ENCODE measurements at regions not wholly inside any gene's neighbourhood (a gene's known extent, or its start where the extent isn't known, plus 50 kb on each side); places are given as distances from the start of the nearest gene placed in this dataset.

- no peak for DNase-seq (ENCODE audit: low read depth in 1 of 2, low spot score in 1 of 2)
- no peak for TF ChIP-seq JUND (IDR thresholded peaks at IDR 0.05; ENCODE audit: low read depth)
- in situ Hi-C loops (cut with HindIII; ENCODE audit: low pct_unique_long_range_greater_than_20kb, low sequenced_read_pairs): no loop called here
Observed at GRCh38 chr16:85187002-85187401, 74.7 kb upstream of the CIBAR2 start.

- no peak for DNase-seq (ENCODE audit: low read depth in 1 of 2, low spot score in 1 of 2)
- TF ChIP-seq JUND (IDR thresholded peaks at IDR 0.05; ENCODE audit: low read depth): no peak
- in situ Hi-C loops (cut with HindIII; ENCODE audit: low pct_unique_long_range_greater_than_20kb, low sequenced_read_pairs): no loop called here
Observed at GRCh38 chr16:85187447-85187846, 75.2 kb upstream of the CIBAR2 start.

DNA sequence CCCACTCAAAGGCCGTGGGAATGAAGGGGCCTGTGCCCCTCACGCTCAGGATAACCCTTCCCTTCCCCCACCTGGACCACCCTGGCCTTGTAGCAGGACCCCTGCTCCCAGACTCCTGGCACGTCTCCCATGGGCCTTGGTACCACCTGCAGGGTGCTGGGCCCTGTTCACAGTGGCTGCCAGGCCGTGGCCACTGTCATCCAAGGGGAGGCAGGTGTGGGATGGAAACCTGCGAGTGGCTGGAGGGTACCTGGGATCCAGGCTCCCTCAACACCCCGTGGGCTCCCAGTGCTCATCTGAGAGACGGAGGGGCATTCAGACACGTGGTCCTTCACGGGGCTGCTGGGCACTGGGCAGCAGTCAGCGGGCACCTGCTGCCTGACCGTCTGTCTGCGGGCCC, 75.6 kb upstream of the CIBAR2 start:
- TF ChIP-seq JUND (IDR thresholded peaks at IDR 0.05; ENCODE audit: low read depth): no peak
- no peak for DNase-seq (ENCODE audit: low read depth in 1 of 2, low spot score in 1 of 2)
- in situ Hi-C loops (cut with HindIII; ENCODE audit: low pct_unique_long_range_greater_than_20kb, low sequenced_read_pairs): no loop called here

- in situ Hi-C loops (cut with HindIII; ENCODE audit: low pct_unique_long_range_greater_than_20kb, low sequenced_read_pairs): no loop called here
- DNase-seq (ENCODE audit: low read depth in 1 of 2, low spot score in 1 of 2): no peak
Observed at GRCh38 chr16:85188822-85189672, 76.8 kb upstream of the CIBAR2 start.

DNA sequence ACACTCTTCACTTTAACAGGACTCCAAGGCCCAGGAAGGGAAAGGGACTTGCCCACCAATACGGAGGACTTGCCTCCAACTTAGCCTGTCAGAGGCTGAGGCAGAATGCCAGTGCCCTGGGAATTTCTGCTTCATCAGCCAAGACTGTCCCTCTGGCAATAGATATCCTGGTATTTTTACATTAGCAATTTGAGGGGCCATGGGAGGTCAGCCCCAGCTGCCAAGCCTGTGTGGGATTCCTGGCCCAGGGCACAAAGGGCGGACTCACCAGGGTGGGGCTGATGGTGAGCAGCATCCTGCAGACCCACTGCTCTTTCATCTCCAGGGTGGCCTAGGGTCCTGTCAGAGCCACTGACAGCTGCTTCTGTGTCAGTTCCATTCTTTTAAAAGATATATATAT, 78.3 kb upstream of the CIBAR2 start:
- DNase-seq (ENCODE audit: low read depth in 1 of 2, low spot score in 1 of 2): no peak
- in situ Hi-C loops (cut with HindIII; ENCODE audit: low pct_unique_long_range_greater_than_20kb, low sequenced_read_pairs): no loop called here
- TF ChIP-seq JUND (IDR thresholded peaks at IDR 0.05; ENCODE audit: low read depth): no peak

More at GRCh38 chr16:85188822-85189672, 76.8 kb upstream of the CIBAR2 start:
- no peak for TF ChIP-seq JUND (IDR thresholded peaks at IDR 0.05; ENCODE audit: low read depth)

DNA sequence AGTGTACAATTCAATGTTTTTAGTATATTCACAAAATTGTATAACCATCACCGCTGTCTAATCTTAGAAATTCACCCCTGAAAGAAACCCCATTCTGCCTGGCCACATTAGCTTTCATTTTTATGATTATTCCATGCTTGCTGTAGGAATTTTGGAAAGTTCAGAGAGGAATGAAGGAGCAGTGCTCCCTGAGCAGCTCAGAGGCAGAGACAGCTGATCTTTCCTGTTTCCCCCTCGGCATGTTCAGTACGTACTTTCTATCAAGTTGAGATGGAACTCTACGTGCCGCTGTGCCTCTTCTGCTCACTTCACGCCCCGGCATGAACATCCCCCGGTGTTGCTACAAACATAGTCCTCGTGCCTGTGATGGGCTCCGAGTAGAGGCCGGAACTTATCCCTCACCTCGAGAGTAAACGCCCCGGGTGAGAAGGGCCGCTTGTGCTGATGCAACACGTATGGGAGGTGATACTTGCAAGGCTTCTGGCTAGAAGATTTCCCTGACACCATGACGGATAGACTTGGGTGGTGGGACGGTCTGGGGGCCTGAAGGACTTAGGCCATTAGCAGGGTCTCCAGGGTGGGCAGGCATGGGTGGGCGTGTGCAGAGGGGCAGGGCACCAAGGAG, 79.2 kb upstream of the CIBAR2 start:
- no peak for TF ChIP-seq JUND (IDR thresholded peaks at IDR 0.05; ENCODE audit: low read depth)
- DNase-seq (ENCODE audit: low read depth in 1 of 2, low spot score in 1 of 2): no peak
- in situ Hi-C loops (cut with HindIII; ENCODE audit: low pct_unique_long_range_greater_than_20kb, low sequenced_read_pairs): no loop called here

DNA sequence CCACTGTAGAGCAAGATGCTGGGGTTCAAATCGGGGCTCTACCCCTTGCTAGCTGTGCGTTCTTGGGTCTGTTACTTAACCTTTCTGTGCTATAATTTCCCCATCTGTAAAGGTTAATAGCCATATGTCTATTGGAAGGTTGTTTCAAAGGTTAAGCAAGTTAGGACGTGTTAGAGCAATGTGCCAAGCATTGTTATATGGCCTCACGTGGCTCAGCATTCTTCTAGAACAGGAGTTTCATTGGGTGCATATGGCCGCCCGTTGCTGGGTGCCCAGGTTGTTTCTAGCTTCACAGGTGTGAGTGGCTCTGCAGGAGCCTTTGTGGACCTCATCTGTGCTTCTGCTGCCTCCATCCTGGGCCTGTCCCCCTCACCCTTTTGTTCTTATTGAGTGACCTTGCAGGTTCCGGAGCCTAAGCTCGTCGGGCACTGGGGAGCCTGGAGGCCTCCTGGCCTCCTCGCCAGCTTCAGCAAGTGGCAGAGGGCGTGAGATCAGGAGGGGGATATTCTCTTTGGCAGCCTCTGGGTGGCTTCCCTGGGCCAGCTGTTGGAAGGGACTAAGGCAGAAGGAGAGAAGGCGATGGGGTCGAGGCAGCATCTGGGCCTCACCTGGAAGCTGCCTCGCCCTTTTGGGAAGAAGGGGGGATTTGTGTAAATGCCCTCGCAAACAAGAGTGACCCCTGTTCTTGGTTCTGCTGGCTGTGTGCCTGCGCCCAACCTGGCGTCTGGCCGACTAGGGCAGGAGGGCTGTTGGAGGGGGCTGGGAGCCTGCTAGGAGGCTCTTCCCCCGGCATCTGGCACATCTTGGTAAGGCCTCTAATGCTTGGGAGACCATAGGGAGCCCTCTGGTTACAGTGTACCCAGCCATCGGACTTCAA, 80.2 kb upstream of the CIBAR2 start:
- DNase-seq (ENCODE audit: low read depth in 1 of 2, low spot score in 1 of 2): no peak
- in situ Hi-C loops (cut with HindIII; ENCODE audit: low pct_unique_long_range_greater_than_20kb, low sequenced_read_pairs): no loop called here
- TF ChIP-seq JUND (IDR thresholded peaks at IDR 0.05; ENCODE audit: low read depth): no peak

DNA sequence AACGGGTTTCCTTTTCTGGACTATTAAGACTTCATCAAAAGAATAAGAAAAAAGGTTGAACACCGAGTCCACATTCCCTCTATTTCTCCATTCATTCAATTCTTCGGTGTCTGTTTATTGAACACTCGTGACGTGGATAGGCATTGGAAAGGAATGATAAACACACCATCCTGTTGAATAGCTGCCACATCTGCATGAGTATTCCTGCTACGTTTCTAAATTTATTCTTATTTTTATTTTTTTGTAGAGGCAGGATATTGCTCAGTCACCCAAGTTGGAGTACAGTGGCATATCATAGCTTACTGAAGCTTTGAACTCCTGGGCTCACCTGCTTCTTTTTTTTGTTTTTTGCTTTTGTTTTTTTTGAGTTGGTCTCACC, 80.8 kb upstream of the CIBAR2 start:
- DNase-seq (ENCODE audit: low read depth in 1 of 2, low spot score in 1 of 2): no peak
- in situ Hi-C loops (cut with HindIII; ENCODE audit: low pct_unique_long_range_greater_than_20kb, low sequenced_read_pairs): no loop called here

GRCh38 chr16:85193876-85194275, 81.6 kb upstream of the CIBAR2 start:
- DNase-seq (ENCODE audit: low read depth in 1 of 2, low spot score in 1 of 2): no peak
- in situ Hi-C loops (cut with HindIII; ENCODE audit: low pct_unique_long_range_greater_than_20kb, low sequenced_read_pairs): no loop called here
- TF ChIP-seq JUND (IDR thresholded peaks at IDR 0.05; ENCODE audit: low read depth): no peak

More for the DNA sequence above, 80.8 kb upstream of the CIBAR2 start:
- TF ChIP-seq JUND (IDR thresholded peaks at IDR 0.05; ENCODE audit: low read depth): no peak

GRCh38 chr16:85194307-85195270, 82.3 kb upstream of the CIBAR2 start:
- in situ Hi-C loops (cut with HindIII; ENCODE audit: low pct_unique_long_range_greater_than_20kb, low sequenced_read_pairs): no loop called here
- no peak for TF ChIP-seq JUND (IDR thresholded peaks at IDR 0.05; ENCODE audit: low read depth)
- no peak for DNase-seq (ENCODE audit: low read depth in 1 of 2, low spot score in 1 of 2)

- DNase-seq (ENCODE audit: low read depth in 1 of 2, low spot score in 1 of 2): no peak
- no peak for TF ChIP-seq JUND (IDR thresholded peaks at IDR 0.05; ENCODE audit: low read depth)
- in situ Hi-C loops (cut with HindIII; ENCODE audit: low pct_unique_long_range_greater_than_20kb, low sequenced_read_pairs): no loop called here
Observed at GRCh38 chr16:85195271-85195647, 83.0 kb upstream of the CIBAR2 start.

Data from T47D (cell line).